Prostate gland (tissue), 2 donors: ENCODE measurements at regions not wholly inside any gene's neighbourhood (a gene's known extent, or its start where the extent isn't known, plus 50 kb on each side); places are given as distances from the start of the nearest gene placed in this dataset.

Experiments
- DNase-seq: peaks from one replicate; pipeline ENCODE4 v3.0.0-alpha.2; 2019; ENCODE audit warnings: low spot score
- H3K27ac ChIP-seq, 2 donors: fragments of 200-600 bp; sonication (generic); 2 replicates each; pipeline ENCODE4 v1.5.1; 2017 to 2019
- H3K27me3 ChIP-seq: fragments of 200-600 bp; sonication (generic); replicated peaks from 2 replicates; pipeline ENCODE4 v1.5.1; 2019; ENCODE audit not compliant: insufficient read depth
- H3K36me3 ChIP-seq, 2 donors: fragments of 200-600 bp; sonication (generic); 1 replicate in 1 of 2; 2 replicates in 1 of 2; pipeline versions ENCODE4 v1.5.1 to v1.8.1; 2017 to 2019
- H3K4me1 ChIP-seq: fragments of 200-600 bp; sonication (generic); replicated peaks from 2 replicates; pipeline ENCODE4 v1.5.1; 2019
- H3K4me3 ChIP-seq, 2 donors: fragments of 200-600 bp; sonication (generic); 2 replicates each; pipeline ENCODE4 v1.5.1; 2017 to 2019
- H3K9me3 ChIP-seq: fragments of 200-600 bp; sonication (generic); 2 replicates; pipeline ENCODE4 v1.5.1; 2017
- CTCF ChIP-seq, 4 experiments: fragments of 200-600 bp in 2 of 4; fragments of 450-650 bp in 2 of 4; sonication (generic) in 2 of 4; IDR thresholded peaks; 1 replicate in 3 of 4; 2 replicates in 1 of 4; pipeline ENCODE4 v1.5.1; 2016 to 2019; ENCODE audit warnings: antibody characterized with exemption in 4 of 4, mild to moderate bottlenecking in 2 of 4, moderate library complexity in 2 of 4
- POLR2A ChIP-seq: fragments of 450-650 bp; IDR thresholded peaks from one replicate; pipeline ENCODE4 v1.6.1; 2016; ENCODE audit warnings: antibody characterized with exemption, mild to moderate bottlenecking
- POLR2AphosphoS5 ChIP-seq: sonication (generic); formaldehyde crosslinking; IDR thresholded peaks from one replicate; pipeline ENCODE4 v1.6.1; 2017; ENCODE audit warnings: antibody characterized with exemption
- WGBS: methylation state at CpG from one replicate; pipeline ENCODE4 v1.1.5; 2018; 5-methylcytosine and 5-hydroxymethylcytosine counted together
- intact Hi-C: fragments of 100-400 bp; cut with DNase I; formaldehyde crosslinking; loops from one replicate; pipeline ENCODE4 v1.14.2; 2022

GRCh38 chr5:161023551-161023950 is 171.5 kb upstream of the ATP10B start:
- intact Hi-C loops = no loop called here
- H3K27me3 ChIP-seq = peaks cover 3% of the 10 kb centered on the region
- H3K4me3 ChIP-seq = no peak overlapping the region
- no peaks in the 10 kb centered on the region for H3K9me3 ChIP-seq
- H3K36me3 ChIP-seq = no peaks in the 10 kb centered on the region
- TF ChIP-seq POLR2A = no peak
- TF ChIP-seq POLR2AphosphoS5 = no peak
- no peak for TF ChIP-seq CTCF (IDR thresholded peaks at IDR 0.05)
- DNase-seq = no peak
- no peaks in the 10 kb centered on the region for H3K4me1 ChIP-seq
- 87% methylated on average over 4 of the region's 4 CpGs for WGBS
- no peak overlapping the region for H3K27ac ChIP-seq

- no peak overlapping the region for H3K4me3 ChIP-seq
Measured at GRCh38 chr5:161022151-161022550, 170.1 kb upstream of the ATP10B start.

DNA sequence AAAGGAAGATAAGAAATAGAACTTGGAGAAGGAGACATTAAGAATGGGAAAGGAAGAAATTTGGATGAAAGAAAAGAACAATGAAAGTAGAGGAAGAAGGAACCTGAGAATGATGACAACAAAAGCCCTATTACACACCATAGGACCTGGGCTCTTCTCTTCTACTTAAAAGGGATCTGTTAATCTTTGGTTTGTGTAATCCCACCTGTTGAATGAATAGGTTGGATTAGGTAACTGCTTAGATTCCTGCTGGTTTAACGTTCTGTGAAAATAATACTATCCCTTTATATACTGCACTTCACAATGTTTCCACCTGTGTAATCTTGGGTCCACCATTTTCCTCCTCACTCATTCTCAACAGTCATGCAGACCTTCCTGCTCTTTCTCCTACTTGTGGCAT is 157.8 kb upstream of the ATP10B start:
- Histone ChIP-seq H3K27ac (no peak overlapping the region), H3K4me3 (no peak overlapping the region), H3K4me1 (no peaks in the 10 kb centered on the region), H3K27me3 (no peaks in the 10 kb centered on the region), H3K9me3 (no peaks in the 10 kb centered on the region), H3K36me3 (no peaks in the 10 kb centered on the region)
- intact Hi-C loops = no loop called here
- TF ChIP-seq CTCF (IDR thresholded peaks at IDR 0.05) = no peak
- no peak for TF ChIP-seq POLR2A
- TF ChIP-seq POLR2AphosphoS5 = no peak
- no peak for DNase-seq
- 61% methylated on average over 1 of the region's 1 CpG for WGBS

More at GRCh38 chr5:161022151-161022550, 170.1 kb upstream of the ATP10B start:
- no peak for DNase-seq
- Histone ChIP-seq H3K9me3 (no peaks in the 10 kb centered on the region), H3K4me1 (no peaks in the 10 kb centered on the region), H3K27me3 (peaks cover 3% of the 10 kb centered on the region), H3K27ac (no peak overlapping the region), H3K36me3 (no peaks in the 10 kb centered on the region)
- WGBS = 79% methylated on average over 2 of the region's 2 CpGs
- no peak for TF ChIP-seq POLR2A
- TF ChIP-seq POLR2AphosphoS5 = no peak
- no peak for TF ChIP-seq CTCF (IDR thresholded peaks at IDR 0.05)
- intact Hi-C loops = no loop called here

- Histone ChIP-seq H3K9me3 (no peaks in the 10 kb centered on the region), H3K4me1 (no peaks in the 10 kb centered on the region), H3K27ac (no peak overlapping the region), H3K27me3 (no peaks in the 10 kb centered on the region), H3K36me3 (no peaks in the 10 kb centered on the region), H3K4me3 (no peak overlapping the region)
- WGBS = 57% methylated on average over 2 of the region's 2 CpGs
- TF ChIP-seq CTCF (IDR thresholded peaks at IDR 0.05) (no peak), POLR2A (no peak), POLR2AphosphoS5 (no peak)
- intact Hi-C loops = no loop called here
- DNase-seq = no peak
Measured at GRCh38 chr5:161009194-161009593, 157.2 kb upstream of the ATP10B start.

GRCh38 chr5:161007879-161008278 is 155.9 kb upstream of the ATP10B start:
- DNase-seq = no peak
- Histone ChIP-seq H3K9me3 (no peaks in the 10 kb centered on the region), H3K4me1 (no peaks in the 10 kb centered on the region), H3K4me3 (no peak overlapping the region), H3K36me3 (no peaks in the 10 kb centered on the region), H3K27me3 (no peaks in the 10 kb centered on the region), H3K27ac (no peak overlapping the region)
- no peak for TF ChIP-seq POLR2A
- no peak for TF ChIP-seq CTCF (IDR thresholded peaks at IDR 0.05)
- no peak for TF ChIP-seq POLR2AphosphoS5
- WGBS = 32% methylated on average over 2 of the region's 2 CpGs
- intact Hi-C loops = no loop called here
